ENCODE measurements at regions not wholly inside any gene's neighbourhood (a gene's known extent, or its start where the extent isn't known, plus 50 kb on each side); places are given as distances from the start of the nearest gene placed in this dataset.

- no peak overlapping the region for H3K4me3 ChIP-seq
- no peaks in the 10 kb centered on the region for H3K27me3 ChIP-seq
- TF ChIP-seq, protein P1, sequence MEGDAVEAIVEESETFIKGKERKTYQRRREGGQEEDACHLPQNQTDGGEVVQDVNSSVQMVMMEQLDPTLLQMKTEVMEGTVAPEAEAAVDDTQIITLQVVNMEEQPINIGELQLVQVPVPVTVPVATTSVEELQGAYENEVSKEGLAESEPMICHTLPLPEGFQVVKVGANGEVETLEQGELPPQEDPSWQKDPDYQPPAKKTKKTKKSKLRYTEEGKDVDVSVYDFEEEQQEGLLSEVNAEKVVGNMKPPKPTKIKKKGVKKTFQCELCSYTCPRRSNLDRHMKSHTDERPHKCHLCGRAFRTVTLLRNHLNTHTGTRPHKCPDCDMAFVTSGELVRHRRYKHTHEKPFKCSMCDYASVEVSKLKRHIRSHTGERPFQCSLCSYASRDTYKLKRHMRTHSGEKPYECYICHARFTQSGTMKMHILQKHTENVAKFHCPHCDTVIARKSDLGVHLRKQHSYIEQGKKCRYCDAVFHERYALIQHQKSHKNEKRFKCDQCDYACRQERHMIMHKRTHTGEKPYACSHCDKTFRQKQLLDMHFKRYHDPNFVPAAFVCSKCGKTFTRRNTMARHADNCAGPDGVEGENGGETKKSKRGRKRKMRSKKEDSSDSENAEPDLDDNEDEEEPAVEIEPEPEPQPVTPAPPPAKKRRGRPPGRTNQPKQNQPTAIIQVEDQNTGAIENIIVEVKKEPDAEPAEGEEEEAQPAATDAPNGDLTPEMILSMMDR (IDR thresholded peaks at IDR 0.05 in 4 of 5, conservative IDR thresholded peaks at IDR 0.05 in 1 of 5): no peak
- no peak for TF ChIP-seq POLR2A (IDR thresholded peaks at IDR 0.05)
- no peaks in the 10 kb centered on the region for H3K36me3 ChIP-seq
- intact Hi-C loops (cut with DNase I; ENCODE audit: low total_unique reads) (no loop called here), in situ Hi-C loops (cut with MboI; ENCODE audit: low sequenced_read_pairs in 4 of 4) (no loop called here)
- no peak for ATAC-seq
- DNase-seq: no peak
- H3K4me1 ChIP-seq: no peaks in the 10 kb centered on the region
- H3K27ac ChIP-seq: no peak overlapping the region
- H3K9me3 ChIP-seq: no peaks in the 10 kb centered on the region
These were observed 130.3 kb upstream of the ARSJ start for GRCh38 chr4:114109776-114110175.

DNA sequence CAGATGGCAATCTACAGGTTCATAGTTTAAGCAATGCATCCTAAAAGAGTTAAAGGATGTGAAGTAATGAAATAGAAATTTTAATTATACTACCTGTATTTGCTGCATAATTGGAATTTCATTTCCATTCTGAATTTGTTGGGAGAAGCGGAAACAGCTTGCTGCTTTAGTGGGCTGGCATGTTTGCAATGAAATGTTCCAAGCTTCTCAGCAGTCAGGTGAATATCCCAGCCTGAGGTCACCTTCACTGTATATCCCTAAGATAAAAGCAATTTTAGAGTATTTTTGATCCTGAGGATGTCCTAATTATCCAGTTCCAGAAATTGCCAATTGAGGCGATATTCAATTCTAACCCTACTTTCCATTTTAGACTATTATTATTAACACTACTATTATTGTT, 136.1 kb upstream of the ARSJ start:
- Histone ChIP-seq H3K36me3 (no peaks in the 10 kb centered on the region), H3K27ac (no peak overlapping the region), H3K9me3 (no peaks in the 10 kb centered on the region), H3K27me3 (no peaks in the 10 kb centered on the region), H3K4me1 (no peaks in the 10 kb centered on the region), H3K4me3 (no peak overlapping the region)
- in situ Hi-C loops (cut with MboI; ENCODE audit: low sequenced_read_pairs in 4 of 4) (no loop called here), intact Hi-C loops (cut with DNase I; ENCODE audit: low total_unique reads) (no loop called here)
- TF ChIP-seq, protein P1 (IDR thresholded peaks at IDR 0.05 in 4 of 5, conservative IDR thresholded peaks at IDR 0.05 in 1 of 5): no peak
- TF ChIP-seq POLR2A (IDR thresholded peaks at IDR 0.05): no peak
- ATAC-seq (no peak), DNase-seq (no peak)

GRCh38 chr4:114116861-114117260, 137.4 kb upstream of the ARSJ start:
- DNase-seq (no peak), ATAC-seq (no peak)
- no peaks in the 10 kb centered on the region for H3K27me3 ChIP-seq
- TF ChIP-seq POLR2A (IDR thresholded peaks at IDR 0.05): no peak
- TF ChIP-seq, protein P1 (IDR thresholded peaks at IDR 0.05 in 4 of 5, conservative IDR thresholded peaks at IDR 0.05 in 1 of 5): no peak
- in situ Hi-C loops (cut with MboI; ENCODE audit: low sequenced_read_pairs in 4 of 4): no loop called here
- H3K36me3 ChIP-seq: no peaks in the 10 kb centered on the region
- no peaks in the 10 kb centered on the region for H3K9me3 ChIP-seq
- no peak overlapping the region for H3K27ac ChIP-seq
- intact Hi-C loops (cut with DNase I; ENCODE audit: low total_unique reads): no loop called here
- no peaks in the 10 kb centered on the region for H3K4me1 ChIP-seq
- no peak overlapping the region for H3K4me3 ChIP-seq

- no peak overlapping the region for H3K27ac ChIP-seq
- ATAC-seq (no peak), DNase-seq (no peak)
- TF ChIP-seq, protein P1 (IDR thresholded peaks at IDR 0.05 in 4 of 5, conservative IDR thresholded peaks at IDR 0.05 in 1 of 5): no peak
- no peak for TF ChIP-seq POLR2A (IDR thresholded peaks at IDR 0.05)
- no peaks in the 10 kb centered on the region for H3K36me3 ChIP-seq
- in situ Hi-C loops (cut with MboI; ENCODE audit: low sequenced_read_pairs in 4 of 4): no loop called here
- no peaks in the 10 kb centered on the region for H3K9me3 ChIP-seq
- no peaks in the 10 kb centered on the region for H3K4me1 ChIP-seq
- no peak overlapping the region for H3K4me3 ChIP-seq
- H3K27me3 ChIP-seq: no peaks in the 10 kb centered on the region
- intact Hi-C loops (cut with DNase I; ENCODE audit: low total_unique reads): no loop called here
These were observed 141.8 kb upstream of the ARSJ start for GRCh38 chr4:114121221-114121620.

GRCh38 chr4:114132199-114132598, 152.8 kb upstream of the ARSJ start:
- in situ Hi-C loops (cut with MboI; ENCODE audit: low sequenced_read_pairs in 4 of 4): no loop called here
- no peaks in the 10 kb centered on the region for H3K9me3 ChIP-seq
- DNase-seq (no peak), ATAC-seq (no peak)
- intact Hi-C loops (cut with DNase I; ENCODE audit: low total_unique reads): no loop called here
- no peaks in the 10 kb centered on the region for H3K4me1 ChIP-seq
- H3K27ac ChIP-seq: no peak overlapping the region
- no peak overlapping the region for H3K4me3 ChIP-seq
- H3K27me3 ChIP-seq: no peaks in the 10 kb centered on the region
- TF ChIP-seq POLR2A (IDR thresholded peaks at IDR 0.05): no peak
- TF ChIP-seq, protein P1 (IDR thresholded peaks at IDR 0.05 in 4 of 5, conservative IDR thresholded peaks at IDR 0.05 in 1 of 5): no peak
- H3K36me3 ChIP-seq: no peaks in the 10 kb centered on the region

Measured in gastrocnemius medialis (tissue), 4 donors.